GM23248 (cell line): ENCODE measurements at regions not wholly inside any gene's neighbourhood (a gene's known extent, or its start where the extent isn't known, plus 50 kb on each side); places are given as distances from the start of the nearest gene placed in this dataset.

Source experiments
- DNase-seq: peaks from one replicate; pipeline ENCODE4 v3.0.0-alpha.2; 2015
- H2AFZ ChIP-seq: fragments of 200-600 bp; sonication (generic); 2 replicates; pipeline ENCODE4 v1.6.1; 2016; ENCODE audit warnings: antibody characterized with exemption
- H3F3A ChIP-seq: fragments of 200-600 bp; sonication (generic); 2 replicates; pipeline ENCODE4 v1.6.1; 2016; ENCODE audit warnings: mild to moderate bottlenecking, antibody characterized with exemption, mixed run types; ENCODE audit not compliant: insufficient read depth
- H3K27ac ChIP-seq: fragments of 200-600 bp; sonication (generic); 2 replicates; pipeline ENCODE4 v1.5.1; 2016; ENCODE audit warnings: mild to moderate bottlenecking
- H3K27me3 ChIP-seq: fragments of 200-600 bp; sonication (generic); replicated peaks from 2 replicates; pipeline ENCODE4 v1.6.1; 2016; ENCODE audit warnings: mild to moderate bottlenecking; ENCODE audit not compliant: insufficient read depth
- H3K36me3 ChIP-seq: fragments of 200-600 bp; sonication (generic); 2 replicates; pipeline ENCODE4 v1.6.1; 2016; ENCODE audit warnings: low read depth, mild to moderate bottlenecking
- H3K4me1 ChIP-seq: fragments of 200-600 bp; sonication (generic); 2 replicates; pipeline ENCODE4 v1.6.1; 2016; ENCODE audit warnings: mild to moderate bottlenecking; ENCODE audit not compliant: insufficient read depth
- H3K4me2 ChIP-seq: fragments of 200-600 bp; sonication (generic); one replicate; pipeline ENCODE4 v1.6.1; 2016; ENCODE audit warnings: mild to moderate bottlenecking; ENCODE audit not compliant: unreplicated experiment
- H3K4me3 ChIP-seq: fragments of 200-600 bp; sonication (generic); 2 replicates; pipeline ENCODE4 v1.5.1; 2016; ENCODE audit warnings: mild to moderate bottlenecking
- H3K79me2 ChIP-seq: fragments of 200-600 bp; sonication (generic); 2 replicates; pipeline ENCODE4 v1.6.1; 2016; ENCODE audit warnings: mild to moderate bottlenecking; ENCODE audit not compliant: insufficient read depth
- H3K9ac ChIP-seq: fragments of 200-600 bp; sonication (generic); 2 replicates; pipeline ENCODE4 v1.6.1; 2016; ENCODE audit warnings: mild to moderate bottlenecking
- H3K9me2 ChIP-seq: fragments of 200-600 bp; sonication (generic); 2 replicates; pipeline ENCODE4 v1.6.1; 2016; ENCODE audit warnings: mixed run types, mild to moderate bottlenecking, moderate library complexity; ENCODE audit not compliant: insufficient read depth
- H3K9me3 ChIP-seq: fragments of 200-600 bp; sonication (generic); one replicate; pipeline ENCODE4 v1.6.1; 2017; ENCODE audit warnings: low read depth
- H4K20me1 ChIP-seq: fragments of 200-600 bp; sonication (generic); 2 replicates; pipeline ENCODE4 v1.6.0; 2016; ENCODE audit not compliant: insufficient read depth
- EZH2 ChIP-seq: fragments of 200-600 bp; sonication (generic); IDR thresholded peaks from 2 replicates; pipeline ENCODE4 v1.6.1; 2018; ENCODE audit warnings: antibody characterized with exemption, mild to moderate bottlenecking; ENCODE audit not compliant: insufficient read depth, poor library complexity, severe bottlenecking
- EZH2phosphoT487 ChIP-seq: fragments of 200-600 bp; sonication (generic); IDR thresholded peaks from 2 replicates; pipeline ENCODE4 v1.6.1; 2018; ENCODE audit warnings: antibody characterized with exemption, moderate library complexity, mild to moderate bottlenecking, low read depth; ENCODE audit not compliant: insufficient read depth
- WGBS, 2 experiments: methylation state at CpG; one replicate each; pipeline ENCODE4 v1.1.6; 2015 to 2017; ENCODE audit warnings: low lambda C conversion rate in 2 of 2, low coverage in 1 of 2; ENCODE audit errors: missing lambda C conversion rate in 2 of 2; 5-methylcytosine and 5-hydroxymethylcytosine counted together
- in situ Hi-C: fragments of 300-500 bp; cut with MboI; formaldehyde crosslinking; loops from 2 replicates; pipeline ENCODE4 v1.15.0; 2020

- H3K4me3 ChIP-seq, result no peak overlapping the region
- H3K27me3 ChIP-seq, result no peaks in the 10 kb centered on the region
- no peak overlapping the region for H3K27ac ChIP-seq
- TF ChIP-seq EZH2phosphoT487 (no peak), EZH2 (no peak)
- H3K4me2 ChIP-seq, result no peak overlapping the region
- no peaks in the 10 kb centered on the region for H3F3A ChIP-seq
- no peaks in the 10 kb centered on the region for H3K9me3 ChIP-seq
- no peak overlapping the region for H2AFZ ChIP-seq
- H3K4me1 ChIP-seq, result no peaks in the 10 kb centered on the region
- no peaks in the 10 kb centered on the region for H3K79me2 ChIP-seq
- in situ Hi-C loops, result no loop called here
- no peaks in the 10 kb centered on the region for H3K9me2 ChIP-seq
- no peaks in the 10 kb centered on the region for H3K36me3 ChIP-seq
- H4K20me1 ChIP-seq, result no peaks in the 10 kb centered on the region
- 82 to 85% methylated on average over 5 of the region's 5 CpGs for WGBS, 2 experiments
- no peak for DNase-seq
- no peak overlapping the region for H3K9ac ChIP-seq
These were observed 207.8 kb downstream of the NDFIP2 start for GRCh38 chr13:79688741-79689140.

- Histone ChIP-seq H3K27ac (no peak overlapping the region), H2AFZ (no peak overlapping the region), H3K9me3 (no peaks in the 10 kb centered on the region), H3K79me2 (no peaks in the 10 kb centered on the region), H3K4me1 (no peaks in the 10 kb centered on the region), H4K20me1 (no peaks in the 10 kb centered on the region), H3K9ac (no peak overlapping the region), H3K4me3 (no peak overlapping the region), H3K27me3 (no peaks in the 10 kb centered on the region), H3K36me3 (no peaks in the 10 kb centered on the region), H3K4me2 (no peak overlapping the region), H3F3A (no peaks in the 10 kb centered on the region), H3K9me2 (no peaks in the 10 kb centered on the region)
- in situ Hi-C loops, result no loop called here
- 62 to 67% methylated on average over 6 of the region's 6 CpGs for WGBS, 2 experiments
- peak; percentile 11 for DNase-seq
- TF ChIP-seq EZH2phosphoT487 (no peak), EZH2 (no peak)
These were observed 205.5 kb downstream of the NDFIP2 start for GRCh38 chr13:79686441-79686840.

GRCh38 chr13:79684371-79684770 lies 203.4 kb downstream of the NDFIP2 start:
- H3F3A ChIP-seq, result no peaks in the 10 kb centered on the region
- no peak for DNase-seq
- no peak overlapping the region for H2AFZ ChIP-seq
- WGBS, 2 experiments, result 92 to 94% methylated on average over 3 of the region's 3 CpGs
- H3K9ac ChIP-seq, result no peak overlapping the region
- H4K20me1 ChIP-seq, result no peaks in the 10 kb centered on the region
- no peaks in the 10 kb centered on the region for H3K9me3 ChIP-seq
- H3K4me3 ChIP-seq, result no peak overlapping the region
- no peaks in the 10 kb centered on the region for H3K36me3 ChIP-seq
- H3K79me2 ChIP-seq, result no peaks in the 10 kb centered on the region
- no peaks in the 10 kb centered on the region for H3K4me1 ChIP-seq
- TF ChIP-seq EZH2 (no peak), EZH2phosphoT487 (no peak)
- no peak overlapping the region for H3K4me2 ChIP-seq
- in situ Hi-C loops, result no loop called here
- H3K27me3 ChIP-seq, result no peaks in the 10 kb centered on the region
- H3K9me2 ChIP-seq, result no peaks in the 10 kb centered on the region
- no peak overlapping the region for H3K27ac ChIP-seq

GRCh38 chr13:79682164-79682563 lies 201.2 kb downstream of the NDFIP2 start:
- H3F3A ChIP-seq, result no peaks in the 10 kb centered on the region
- WGBS, 2 experiments, result 98 to 100% methylated on average over 2 of the region's 2 CpGs
- no peaks in the 10 kb centered on the region for H3K36me3 ChIP-seq
- DNase-seq, result no peak
- no peaks in the 10 kb centered on the region for H3K79me2 ChIP-seq
- no peak overlapping the region for H3K4me3 ChIP-seq
- TF ChIP-seq EZH2phosphoT487 (no peak), EZH2 (no peak)
- H3K4me1 ChIP-seq, result no peaks in the 10 kb centered on the region
- H2AFZ ChIP-seq, result no peak overlapping the region
- no peak overlapping the region for H3K27ac ChIP-seq
- no peak overlapping the region for H3K9ac ChIP-seq
- H3K27me3 ChIP-seq, result no peaks in the 10 kb centered on the region
- no peaks in the 10 kb centered on the region for H3K9me3 ChIP-seq
- H4K20me1 ChIP-seq, result no peaks in the 10 kb centered on the region
- in situ Hi-C loops, result no loop called here
- no peak overlapping the region for H3K4me2 ChIP-seq
- no peaks in the 10 kb centered on the region for H3K9me2 ChIP-seq

- Histone ChIP-seq H3K4me1 (no peaks in the 10 kb centered on the region), H3K79me2 (no peaks in the 10 kb centered on the region), H3K9ac (no peak overlapping the region), H3K9me2 (no peaks in the 10 kb centered on the region), H3K27ac (no peak overlapping the region), H3K4me3 (no peak overlapping the region), H3K27me3 (no peaks in the 10 kb centered on the region), H2AFZ (no peak overlapping the region), H4K20me1 (no peaks in the 10 kb centered on the region), H3K9me3 (no peaks in the 10 kb centered on the region), H3F3A (no peaks in the 10 kb centered on the region), H3K4me2 (no peak overlapping the region), H3K36me3 (no peaks in the 10 kb centered on the region)
- TF ChIP-seq EZH2phosphoT487, result no peak
- TF ChIP-seq EZH2, result no peak
- WGBS, 2 experiments, result 85 to 92% methylated on average over 1 of the region's 1 CpG
- no peak for DNase-seq
- in situ Hi-C loops, result no loop called here
These were observed 200.1 kb downstream of the NDFIP2 start for GRCh38 chr13:79681069-79681468.
